ENCODE measurements at regions not wholly inside any gene's neighbourhood (a gene's known extent, or its start where the extent isn't known, plus 50 kb on each side); places are given as distances from the start of the nearest gene placed in this dataset.

- TF ChIP-seq POLR2A (IDR thresholded peaks at IDR 0.05) (no peak), POLR2AphosphoS5 (IDR thresholded peaks at IDR 0.05) (no peak), EP300 (IDR thresholded peaks at IDR 0.05) (no peak)
- TF ChIP-seq, protein P1, sequence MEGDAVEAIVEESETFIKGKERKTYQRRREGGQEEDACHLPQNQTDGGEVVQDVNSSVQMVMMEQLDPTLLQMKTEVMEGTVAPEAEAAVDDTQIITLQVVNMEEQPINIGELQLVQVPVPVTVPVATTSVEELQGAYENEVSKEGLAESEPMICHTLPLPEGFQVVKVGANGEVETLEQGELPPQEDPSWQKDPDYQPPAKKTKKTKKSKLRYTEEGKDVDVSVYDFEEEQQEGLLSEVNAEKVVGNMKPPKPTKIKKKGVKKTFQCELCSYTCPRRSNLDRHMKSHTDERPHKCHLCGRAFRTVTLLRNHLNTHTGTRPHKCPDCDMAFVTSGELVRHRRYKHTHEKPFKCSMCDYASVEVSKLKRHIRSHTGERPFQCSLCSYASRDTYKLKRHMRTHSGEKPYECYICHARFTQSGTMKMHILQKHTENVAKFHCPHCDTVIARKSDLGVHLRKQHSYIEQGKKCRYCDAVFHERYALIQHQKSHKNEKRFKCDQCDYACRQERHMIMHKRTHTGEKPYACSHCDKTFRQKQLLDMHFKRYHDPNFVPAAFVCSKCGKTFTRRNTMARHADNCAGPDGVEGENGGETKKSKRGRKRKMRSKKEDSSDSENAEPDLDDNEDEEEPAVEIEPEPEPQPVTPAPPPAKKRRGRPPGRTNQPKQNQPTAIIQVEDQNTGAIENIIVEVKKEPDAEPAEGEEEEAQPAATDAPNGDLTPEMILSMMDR (IDR thresholded peaks at IDR 0.05), result no peak
Observed at GRCh38 chr2:196555161-196555560, 84.4 kb upstream of the CCDC150 start.

Measured in stomach (tissue), 4 donors.